HG03159 (cell line): ENCODE measurements at regions not wholly inside any gene's neighbourhood (a gene's known extent, or its start where the extent isn't known, plus 50 kb on each side); places are given as distances from the start of the nearest gene placed in this dataset.
"Not testable (repeated sequence)": the region's sequence is repeated elsewhere in the genome, so short reads cannot be mapped to it uniquely, and the experiment has no call there.

ENCODE experiments used
- ATAC-seq: cut with Tn5 transposase; IDR thresholded peaks from one replicate; pipeline ENCODE4 v1.9.1; 2021; ENCODE audit warnings: mild to moderate bottlenecking, moderate library complexity; ENCODE audit not compliant: unreplicated experiment

- no peak for ATAC-seq
These were observed 1006.9 kb downstream of the VRK1 start for GRCh38 chr14:97804056-97804455.

GRCh38 chr14:97806891-97807290, 1009.7 kb downstream of the VRK1 start:
- ATAC-seq: no peak

- ATAC-seq: not testable (repeated sequence)
These were observed 1011.4 kb downstream of the VRK1 start for GRCh38 chr14:97808541-97808940.

- ATAC-seq: no peak
These were observed 1016.4 kb downstream of the VRK1 start for GRCh38 chr14:97813556-97813955.

GRCh38 chr14:97820781-97821180, 1023.6 kb downstream of the VRK1 start:
- ATAC-seq: no peak

GRCh38 chr14:97824218-97824617, 1027.0 kb downstream of the VRK1 start:
- ATAC-seq: no peak

- ATAC-seq: no peak
These were observed 1030.6 kb downstream of the VRK1 start for GRCh38 chr14:97827746-97828145.

- no peak for ATAC-seq
These were observed 1035.6 kb downstream of the VRK1 start for GRCh38 chr14:97832776-97833175.

- ATAC-seq: no peak
These were observed 1041.8 kb downstream of the VRK1 start for GRCh38 chr14:97838986-97839385.

GRCh38 chr14:97840159-97840558, 1043.0 kb downstream of the VRK1 start:
- ATAC-seq: no peak

- no peak for ATAC-seq
These were observed 1044.6 kb downstream of the VRK1 start for GRCh38 chr14:97841762-97842161.

GRCh38 chr14:97843066-97843465, 1045.9 kb downstream of the VRK1 start:
- no peak for ATAC-seq

GRCh38 chr14:97844042-97844441, 1046.9 kb downstream of the VRK1 start:
- no peak for ATAC-seq

- ATAC-seq: no peak
These were observed 1049.0 kb downstream of the VRK1 start for GRCh38 chr14:97846156-97846555.

GRCh38 chr14:97848317-97848980, 1051.3 kb downstream of the VRK1 start:
- ATAC-seq: no peak

GRCh38 chr14:97850466-97850865, 1053.3 kb downstream of the VRK1 start:
- ATAC-seq: no peak

- no peak for ATAC-seq
These were observed 1053.7 kb downstream of the VRK1 start for GRCh38 chr14:97850886-97851285.

GRCh38 chr14:97851428-97851995, 1054.3 kb downstream of the VRK1 start:
- ATAC-seq: no peak

GRCh38 chr14:97854918-97855317, 1057.7 kb downstream of the VRK1 start:
- ATAC-seq: no peak

GRCh38 chr14:97866195-97866594, 1069.0 kb downstream of the VRK1 start:
- no peak for ATAC-seq

- no peak for ATAC-seq
These were observed 1069.5 kb downstream of the VRK1 start for GRCh38 chr14:97866664-97867063.

GRCh38 chr14:97873291-97873690, 1076.1 kb downstream of the VRK1 start:
- ATAC-seq: no peak

- no peak for ATAC-seq
These were observed 1077.2 kb downstream of the VRK1 start for GRCh38 chr14:97874394-97874793.
